ENCODE measurements at regions not wholly inside any gene's neighbourhood (a gene's known extent, or its start where the extent isn't known, plus 50 kb on each side); places are given as distances from the start of the nearest gene placed in this dataset.

GRCh38 chr2:83640506-83640905, 818.6 kb downstream of the SUCLG1 start:
- ChIA-PET CTCF (no interaction called here), POLR2A (no interaction called here)
- no peak for DNase-seq (ENCODE audit: extremely low spot score)
- TF ChIP-seq, protein P1, sequence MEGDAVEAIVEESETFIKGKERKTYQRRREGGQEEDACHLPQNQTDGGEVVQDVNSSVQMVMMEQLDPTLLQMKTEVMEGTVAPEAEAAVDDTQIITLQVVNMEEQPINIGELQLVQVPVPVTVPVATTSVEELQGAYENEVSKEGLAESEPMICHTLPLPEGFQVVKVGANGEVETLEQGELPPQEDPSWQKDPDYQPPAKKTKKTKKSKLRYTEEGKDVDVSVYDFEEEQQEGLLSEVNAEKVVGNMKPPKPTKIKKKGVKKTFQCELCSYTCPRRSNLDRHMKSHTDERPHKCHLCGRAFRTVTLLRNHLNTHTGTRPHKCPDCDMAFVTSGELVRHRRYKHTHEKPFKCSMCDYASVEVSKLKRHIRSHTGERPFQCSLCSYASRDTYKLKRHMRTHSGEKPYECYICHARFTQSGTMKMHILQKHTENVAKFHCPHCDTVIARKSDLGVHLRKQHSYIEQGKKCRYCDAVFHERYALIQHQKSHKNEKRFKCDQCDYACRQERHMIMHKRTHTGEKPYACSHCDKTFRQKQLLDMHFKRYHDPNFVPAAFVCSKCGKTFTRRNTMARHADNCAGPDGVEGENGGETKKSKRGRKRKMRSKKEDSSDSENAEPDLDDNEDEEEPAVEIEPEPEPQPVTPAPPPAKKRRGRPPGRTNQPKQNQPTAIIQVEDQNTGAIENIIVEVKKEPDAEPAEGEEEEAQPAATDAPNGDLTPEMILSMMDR (IDR thresholded peaks at IDR 0.05; ENCODE audit: control extremely low read depth, extremely low read depth, low read depth, missing control alignments), result no peak

GRCh38 chr2:83633423-83633822, 825.7 kb downstream of the SUCLG1 start:
- TF ChIP-seq, protein P1 (IDR thresholded peaks at IDR 0.05; ENCODE audit: control extremely low read depth, extremely low read depth, low read depth, missing control alignments), result no peak
- ChIA-PET CTCF (no interaction called here), POLR2A (no interaction called here)
- DNase-seq (ENCODE audit: extremely low spot score), result no peak

DNA sequence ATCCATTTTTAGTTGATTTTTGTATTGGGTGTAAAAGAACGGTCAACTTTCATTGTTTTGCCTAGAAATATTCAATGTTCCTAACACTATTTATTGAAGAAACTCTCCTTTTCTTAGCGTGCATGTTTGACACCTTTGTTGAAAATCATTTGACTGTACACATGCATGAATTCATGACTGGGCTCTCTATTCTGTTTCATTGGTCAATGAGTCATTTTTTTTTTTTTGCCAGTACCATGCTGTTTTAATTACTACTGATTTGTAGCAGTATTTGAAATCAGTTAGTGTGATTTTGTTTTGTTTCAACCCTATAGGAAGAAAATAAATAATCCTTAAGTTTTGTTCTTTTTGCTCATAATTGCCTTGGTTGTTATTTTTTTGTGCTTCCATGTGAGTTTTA, 828.7 kb downstream of the SUCLG1 start:
- no peak for DNase-seq (ENCODE audit: extremely low spot score)
- ChIA-PET CTCF (no interaction called here), POLR2A (no interaction called here)
- TF ChIP-seq, protein P1 (IDR thresholded peaks at IDR 0.05; ENCODE audit: control extremely low read depth, extremely low read depth, low read depth, missing control alignments), result no peak

DNA sequence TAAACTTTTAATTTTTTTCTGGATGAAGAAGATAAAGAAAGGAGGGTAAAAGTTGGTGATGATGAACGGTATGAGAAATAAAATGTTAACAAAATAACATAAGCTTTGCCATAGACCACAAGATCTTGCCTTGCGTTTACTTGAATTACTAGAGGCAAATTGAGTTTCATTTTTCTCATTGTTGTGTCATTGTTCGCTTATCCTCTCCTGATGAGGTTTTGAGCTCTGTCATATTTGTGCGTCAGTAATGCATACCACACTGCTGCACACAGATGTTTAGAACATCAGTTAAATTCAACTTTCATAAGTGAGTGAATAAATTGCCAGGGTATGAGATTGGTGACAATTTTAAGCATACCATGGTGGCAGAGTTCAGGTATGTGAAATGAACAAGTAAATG, 843.6 kb downstream of the SUCLG1 start:
- DNase-seq (ENCODE audit: extremely low spot score), result no peak
- CTCF ChIA-PET, result no interaction called here
- TF ChIP-seq, protein P1 (IDR thresholded peaks at IDR 0.05; ENCODE audit: control extremely low read depth, extremely low read depth, low read depth, missing control alignments), result no peak
- POLR2A ChIA-PET, result no interaction called here

DNA sequence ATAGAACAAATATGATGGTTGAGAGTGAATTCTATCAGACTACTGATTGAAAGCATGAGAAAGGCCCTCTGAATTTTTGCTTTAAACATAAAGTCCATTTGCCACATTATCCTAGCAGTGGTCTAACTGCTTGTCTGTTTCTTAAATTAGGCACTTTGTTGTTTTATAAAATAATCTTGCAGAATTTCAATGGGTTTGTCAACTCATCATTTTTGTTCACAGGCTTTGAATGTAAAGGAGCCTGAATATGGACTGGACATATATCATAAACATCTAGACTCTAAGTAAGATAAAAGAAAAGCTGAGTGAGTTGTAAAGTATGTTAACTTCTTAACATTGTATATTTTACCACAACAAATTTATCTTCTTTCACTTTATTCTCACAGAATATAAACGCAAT, 845.9 kb downstream of the SUCLG1 start:
- CTCF ChIA-PET, result no interaction called here
- TF ChIP-seq, protein P1 (IDR thresholded peaks at IDR 0.05; ENCODE audit: control extremely low read depth, extremely low read depth, low read depth, missing control alignments), result no peak

DNA sequence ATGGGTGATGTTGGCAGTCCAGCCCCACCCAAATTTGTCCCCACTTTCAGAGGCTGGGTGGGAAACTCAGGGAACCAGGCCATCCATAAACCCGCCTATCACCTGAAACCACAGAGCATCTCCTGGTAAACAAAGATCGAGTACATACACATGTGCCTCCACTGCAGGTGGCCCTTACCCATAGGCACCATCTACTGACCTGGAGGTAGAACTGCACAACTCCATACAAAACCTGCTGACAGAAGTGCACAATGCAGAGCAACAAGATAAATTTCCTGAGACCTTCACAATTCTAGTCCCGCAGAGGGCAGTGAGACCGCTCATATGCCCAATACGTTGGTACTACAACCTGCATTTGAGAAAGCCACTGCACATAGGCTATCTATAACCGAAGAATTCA, 856.3 kb downstream of the SUCLG1 start:
- ChIA-PET POLR2A (no interaction called here), CTCF (interaction anchor here (2.1 kb wide), 1 partner anchor 14 kb away, joined by 4 read pairs; no protein-coding TSS in a partner anchor)
- TF ChIP-seq, protein P1 (IDR thresholded peaks at IDR 0.05; ENCODE audit: control extremely low read depth, extremely low read depth, low read depth, missing control alignments), result no peak
- no peak for DNase-seq (ENCODE audit: extremely low spot score)

More for the DNA sequence above, 845.9 kb downstream of the SUCLG1 start:
- no peak for DNase-seq (ENCODE audit: extremely low spot score)
- POLR2A ChIA-PET, result no interaction called here
